ENCODE measurements at regions not wholly inside any gene's neighbourhood (a gene's known extent, or its start where the extent isn't known, plus 50 kb on each side); places are given as distances from the start of the nearest gene placed in this dataset.

DNA sequence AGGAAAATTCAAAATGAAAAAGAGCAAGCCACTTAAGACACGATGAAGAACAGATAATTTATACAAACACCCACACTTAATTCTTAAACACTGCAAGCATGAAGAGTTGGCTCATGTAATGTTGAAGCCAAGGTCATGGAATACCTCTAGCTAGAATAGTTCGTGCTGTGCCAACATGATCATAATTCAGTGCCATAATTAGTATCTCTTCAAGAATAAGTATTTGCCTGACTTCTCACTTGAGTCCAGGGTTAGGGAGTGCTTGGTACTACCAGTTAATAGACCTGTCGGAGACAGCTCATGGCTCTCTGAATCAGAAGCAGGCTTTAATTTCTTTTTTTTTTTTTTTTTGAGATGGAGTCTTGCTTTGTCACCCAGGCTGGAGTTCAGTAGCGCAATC is 206.3 kb downstream of the UNC5CL start:
- TF ChIP-seq POLR2A (IDR thresholded peaks at IDR 0.05) = no peak
- TF ChIP-seq, protein P1, sequence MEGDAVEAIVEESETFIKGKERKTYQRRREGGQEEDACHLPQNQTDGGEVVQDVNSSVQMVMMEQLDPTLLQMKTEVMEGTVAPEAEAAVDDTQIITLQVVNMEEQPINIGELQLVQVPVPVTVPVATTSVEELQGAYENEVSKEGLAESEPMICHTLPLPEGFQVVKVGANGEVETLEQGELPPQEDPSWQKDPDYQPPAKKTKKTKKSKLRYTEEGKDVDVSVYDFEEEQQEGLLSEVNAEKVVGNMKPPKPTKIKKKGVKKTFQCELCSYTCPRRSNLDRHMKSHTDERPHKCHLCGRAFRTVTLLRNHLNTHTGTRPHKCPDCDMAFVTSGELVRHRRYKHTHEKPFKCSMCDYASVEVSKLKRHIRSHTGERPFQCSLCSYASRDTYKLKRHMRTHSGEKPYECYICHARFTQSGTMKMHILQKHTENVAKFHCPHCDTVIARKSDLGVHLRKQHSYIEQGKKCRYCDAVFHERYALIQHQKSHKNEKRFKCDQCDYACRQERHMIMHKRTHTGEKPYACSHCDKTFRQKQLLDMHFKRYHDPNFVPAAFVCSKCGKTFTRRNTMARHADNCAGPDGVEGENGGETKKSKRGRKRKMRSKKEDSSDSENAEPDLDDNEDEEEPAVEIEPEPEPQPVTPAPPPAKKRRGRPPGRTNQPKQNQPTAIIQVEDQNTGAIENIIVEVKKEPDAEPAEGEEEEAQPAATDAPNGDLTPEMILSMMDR (IDR thresholded peaks at IDR 0.05) = no peak
